Stimulated activated CD8-positive, alpha-beta memory T cell treated with anti-CD3 and anti-CD28 coated beads, Interleukin-2, amount 100 ng/mL, for 48 hours (primary cell): ENCODE measurements at regions not wholly inside any gene's neighbourhood (a gene's known extent, or its start where the extent isn't known, plus 50 kb on each side); places are given as distances from the start of the nearest gene placed in this dataset.

ENCODE experiments used
- DNase-seq, 2 donors: peaks; one replicate each; pipeline ENCODE4 v3.0.0-alpha.2; 2020; ENCODE audit warnings: low read depth in 2 of 2

- DNase-seq: no peak
Observed at GRCh38 chr10:30793093-30793492, 163.5 kb upstream of the LYZL2 start.

GRCh38 chr10:30792025-30792424, 162.5 kb upstream of the LYZL2 start:
- no peak for DNase-seq

GRCh38 chr10:30791197-30791611, 161.7 kb upstream of the LYZL2 start:
- DNase-seq: no peak

- no peak for DNase-seq
Observed at GRCh38 chr10:30789806-30790205, 160.3 kb upstream of the LYZL2 start.

GRCh38 chr10:30788307-30788706, 158.8 kb upstream of the LYZL2 start:
- DNase-seq: no peak

GRCh38 chr10:30786906-30787305, 157.4 kb upstream of the LYZL2 start:
- DNase-seq: no peak

GRCh38 chr10:30786131-30786530, 156.6 kb upstream of the LYZL2 start:
- DNase-seq: no peak

GRCh38 chr10:30784897-30785605, 155.5 kb upstream of the LYZL2 start:
- no peak for DNase-seq

GRCh38 chr10:30784524-30784896, 155.0 kb upstream of the LYZL2 start:
- DNase-seq: no peak

GRCh38 chr10:30783939-30784501, 154.5 kb upstream of the LYZL2 start:
- DNase-seq: peak; percentile 76 to 78

- no peak for DNase-seq
Observed at GRCh38 chr10:30782537-30783461, 153.2 kb upstream of the LYZL2 start.

- no peak for DNase-seq
Observed at GRCh38 chr10:30782157-30782536, 152.6 kb upstream of the LYZL2 start.

- DNase-seq: no peak
Observed at GRCh38 chr10:30781670-30782121, 152.1 kb upstream of the LYZL2 start.

GRCh38 chr10:30778769-30779168, 149.2 kb upstream of the LYZL2 start:
- no peak for DNase-seq

GRCh38 chr10:30775779-30776591, 146.4 kb upstream of the LYZL2 start:
- no peak for DNase-seq

GRCh38 chr10:30774261-30774660, 144.7 kb upstream of the LYZL2 start:
- DNase-seq: no peak

GRCh38 chr10:30773501-30773900, 143.9 kb upstream of the LYZL2 start:
- DNase-seq: no peak

- no peak for DNase-seq
Observed at GRCh38 chr10:30770816-30771215, 141.3 kb upstream of the LYZL2 start.

- no peak for DNase-seq
Observed at GRCh38 chr10:30770229-30770628, 140.7 kb upstream of the LYZL2 start.

- DNase-seq: no peak
Observed at GRCh38 chr10:30769361-30769760, 139.8 kb upstream of the LYZL2 start.

- DNase-seq: no peak
Observed at GRCh38 chr10:30765616-30766015, 136.1 kb upstream of the LYZL2 start.
